ENCODE measurements at regions not wholly inside any gene's neighbourhood (a gene's known extent, or its start where the extent isn't known, plus 50 kb on each side); places are given as distances from the start of the nearest gene placed in this dataset.

- no peak overlapping the region for H3K9ac ChIP-seq (ENCODE audit: low read length)
- H3K9me3 ChIP-seq (replicated peaks; ENCODE audit: insufficient read depth, low read length) = no peaks in the 10 kb centered on the region
- H3K36me3 ChIP-seq (replicated peaks; ENCODE audit: insufficient read depth, low read length) = no peaks in the 10 kb centered on the region
- H3K4me2 ChIP-seq (ENCODE audit: low read depth, low read length) = no peak overlapping the region
- no peak for DNase-seq
- no peaks in the 10 kb centered on the region for H3K27me3 ChIP-seq (replicated peaks; ENCODE audit: insufficient read depth, low read length)
- no peaks in the 10 kb centered on the region for H3K4me1 ChIP-seq (ENCODE audit: low read length)
- no peaks in the 10 kb centered on the region for H3K79me2 ChIP-seq (ENCODE audit: low read length)
- no peaks in the 10 kb centered on the region for H3F3A ChIP-seq (ENCODE audit: insufficient read depth, low read length)
- H4K20me1 ChIP-seq (ENCODE audit: insufficient read depth, low read length) = no peaks in the 10 kb centered on the region
- no peak overlapping the region for H2AFZ ChIP-seq (ENCODE audit: low read length)
- no peaks in the 10 kb centered on the region for H3K9me2 ChIP-seq (replicated peaks; ENCODE audit: insufficient read depth, low read length)
- TF ChIP-seq EZH2phosphoT487 (IDR thresholded peaks at IDR 0.05; ENCODE audit: low read length) (no peak), EZH2 (optimal IDR thresholded peaks at IDR 0.05; ENCODE audit: low read depth, low read length) (no peak), CTCF (IDR thresholded peaks at IDR 0.05; ENCODE audit: low read length) (no peak)
- no peak overlapping the region for H3K4me3 ChIP-seq (ENCODE audit: low read length)
- H3K27ac ChIP-seq (ENCODE audit: low read length) = no peak overlapping the region
Measured at GRCh38 chr18:47506897-47507296, 255.4 kb upstream of the SKOR2 start.

GRCh38 chr18:47501946-47502345, 250.5 kb upstream of the SKOR2 start:
- H4K20me1 ChIP-seq (ENCODE audit: insufficient read depth, low read length) = no peaks in the 10 kb centered on the region
- no peak for TF ChIP-seq EZH2 (optimal IDR thresholded peaks at IDR 0.05; ENCODE audit: low read depth, low read length)
- no peak for TF ChIP-seq EZH2phosphoT487 (IDR thresholded peaks at IDR 0.05; ENCODE audit: low read length)
- no peak for TF ChIP-seq CTCF (IDR thresholded peaks at IDR 0.05; ENCODE audit: low read length)
- H3F3A ChIP-seq (ENCODE audit: insufficient read depth, low read length) = no peaks in the 10 kb centered on the region
- no peak overlapping the region for H3K9ac ChIP-seq (ENCODE audit: low read length)
- no peak for DNase-seq
- H2AFZ ChIP-seq (ENCODE audit: low read length) = no peak overlapping the region
- H3K9me2 ChIP-seq (replicated peaks; ENCODE audit: insufficient read depth, low read length) = no peaks in the 10 kb centered on the region
- H3K4me3 ChIP-seq (ENCODE audit: low read length) = no peak overlapping the region
- no peaks in the 10 kb centered on the region for H3K27me3 ChIP-seq (replicated peaks; ENCODE audit: insufficient read depth, low read length)
- H3K4me2 ChIP-seq (ENCODE audit: low read depth, low read length) = no peak overlapping the region
- H3K36me3 ChIP-seq (replicated peaks; ENCODE audit: insufficient read depth, low read length) = no peaks in the 10 kb centered on the region
- no peaks in the 10 kb centered on the region for H3K9me3 ChIP-seq (replicated peaks; ENCODE audit: insufficient read depth, low read length)
- no peaks in the 10 kb centered on the region for H3K4me1 ChIP-seq (ENCODE audit: low read length)
- no peaks in the 10 kb centered on the region for H3K79me2 ChIP-seq (ENCODE audit: low read length)
- H3K27ac ChIP-seq (ENCODE audit: low read length) = no peak overlapping the region

DNA sequence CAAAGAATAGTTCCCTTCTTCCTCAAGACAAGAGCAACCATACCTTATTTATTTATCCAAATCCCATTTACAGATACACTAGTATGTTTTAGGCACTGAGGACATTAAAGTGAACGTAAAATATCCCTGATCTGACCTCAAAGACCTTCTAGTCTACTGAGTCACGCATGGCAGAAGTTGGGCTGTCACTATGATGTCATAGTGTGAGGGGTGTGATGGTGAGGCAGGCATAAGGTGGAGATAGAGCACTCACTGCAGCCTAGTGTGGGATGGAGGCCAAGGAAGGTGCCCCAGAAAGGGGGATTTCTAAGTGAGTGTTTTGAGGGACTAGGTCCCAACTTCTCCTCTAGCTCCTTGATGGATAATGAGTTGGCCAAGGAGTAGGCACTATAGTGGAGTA, 249.5 kb upstream of the SKOR2 start:
- Histone ChIP-seq H3K36me3 (replicated peaks; ENCODE audit: insufficient read depth, low read length) (no peaks in the 10 kb centered on the region), H4K20me1 (ENCODE audit: insufficient read depth, low read length) (no peaks in the 10 kb centered on the region)
- TF ChIP-seq EZH2 (optimal IDR thresholded peaks at IDR 0.05; ENCODE audit: low read depth, low read length) (no peak), CTCF (IDR thresholded peaks at IDR 0.05; ENCODE audit: low read length) (no peak), EZH2phosphoT487 (IDR thresholded peaks at IDR 0.05; ENCODE audit: low read length) (no peak)

More for the DNA sequence above, 249.5 kb upstream of the SKOR2 start:
- no peak overlapping the region for H3K4me3 ChIP-seq (ENCODE audit: low read length)
- no peak overlapping the region for H3K4me2 ChIP-seq (ENCODE audit: low read depth, low read length)
- no peak overlapping the region for H2AFZ ChIP-seq (ENCODE audit: low read length)
- no peaks in the 10 kb centered on the region for H3K79me2 ChIP-seq (ENCODE audit: low read length)
- no peaks in the 10 kb centered on the region for H3K27me3 ChIP-seq (replicated peaks; ENCODE audit: insufficient read depth, low read length)
- H3K9me3 ChIP-seq (replicated peaks; ENCODE audit: insufficient read depth, low read length) = no peaks in the 10 kb centered on the region
- no peak overlapping the region for H3K9ac ChIP-seq (ENCODE audit: low read length)
- no peak overlapping the region for H3K27ac ChIP-seq (ENCODE audit: low read length)
- H3K4me1 ChIP-seq (ENCODE audit: low read length) = no peaks in the 10 kb centered on the region
- H3K9me2 ChIP-seq (replicated peaks; ENCODE audit: insufficient read depth, low read length) = no peaks in the 10 kb centered on the region
- H3F3A ChIP-seq (ENCODE audit: insufficient read depth, low read length) = no peaks in the 10 kb centered on the region
- DNase-seq = no peak

All from MM.1S (cell line).